ENCODE measurements at regions not wholly inside any gene's neighbourhood (a gene's known extent, or its start where the extent isn't known, plus 50 kb on each side); places are given as distances from the start of the nearest gene placed in this dataset.

GRCh38 chr7:131182446-131183058 is 145.1 kb upstream of the MKLN1 start:
- BruUV-seq (replicated peaks) = no TSS peak
- intact Hi-C loops (cut with micrococcal nuclease; ENCODE audit: unreplicated experiment) = no loop called here
- H3K27me3 ChIP-seq (replicated peaks; ENCODE audit: insufficient read depth, low read depth, low read length, poor library complexity) = no peaks in the 10 kb centered on the region
- no peak for TF ChIP-seq EZH2 (IDR thresholded peaks at IDR 0.05; ENCODE audit: borderline replicate concordance, low read depth, low read length, poor library complexity, severe bottlenecking)
- TF ChIP-seq CTCF (conservative IDR thresholded peaks at IDR 0.05; ENCODE audit: low read depth, low read length) = no peak
- no peaks in the 10 kb centered on the region for H3K4me1 ChIP-seq (ENCODE audit: insufficient read depth, low read length, poor library complexity, severe bottlenecking)
- H3K36me3 ChIP-seq (ENCODE audit: insufficient read depth, low read length, poor library complexity, severe bottlenecking) = no peaks in the 10 kb centered on the region
- ChIA-PET CTCF (no interaction called here), POLR2A (ENCODE audit: low non-redundant PET) (no interaction called here)
- H3K4me3 ChIP-seq (ENCODE audit: low read depth, low read length, poor library complexity, severe bottlenecking) = no peak overlapping the region
- H3K27ac ChIP-seq (ENCODE audit: low read depth, low read length, poor library complexity, severe bottlenecking) = no peak overlapping the region
- H3K9me3 ChIP-seq (ENCODE audit: low read depth, low read length, poor library complexity, severe bottlenecking) = no peaks in the 10 kb centered on the region
- no peak for DNase-seq (ENCODE audit: low spot score)

- no peaks in the 10 kb centered on the region for H3K4me1 ChIP-seq (ENCODE audit: insufficient read depth, low read length, poor library complexity, severe bottlenecking)
- no TSS peak for BruUV-seq (replicated peaks)
- H3K27me3 ChIP-seq (replicated peaks; ENCODE audit: insufficient read depth, low read depth, low read length, poor library complexity) = no peaks in the 10 kb centered on the region
- no peak overlapping the region for H3K4me3 ChIP-seq (ENCODE audit: low read depth, low read length, poor library complexity, severe bottlenecking)
- no peaks in the 10 kb centered on the region for H3K9me3 ChIP-seq (ENCODE audit: low read depth, low read length, poor library complexity, severe bottlenecking)
- no peak for DNase-seq (ENCODE audit: low spot score)
- TF ChIP-seq CTCF (conservative IDR thresholded peaks at IDR 0.05; ENCODE audit: low read depth, low read length) (no peak), EZH2 (IDR thresholded peaks at IDR 0.05; ENCODE audit: borderline replicate concordance, low read depth, low read length, poor library complexity, severe bottlenecking) (no peak)
- ChIA-PET POLR2A (ENCODE audit: low non-redundant PET) (no interaction called here), CTCF (no interaction called here)
- intact Hi-C loops (cut with micrococcal nuclease; ENCODE audit: unreplicated experiment) = no loop called here
- H3K27ac ChIP-seq (ENCODE audit: low read depth, low read length, poor library complexity, severe bottlenecking) = no peak overlapping the region
- no peaks in the 10 kb centered on the region for H3K36me3 ChIP-seq (ENCODE audit: insufficient read depth, low read length, poor library complexity, severe bottlenecking)
Observed at GRCh38 chr7:131183072-131183471, 144.6 kb upstream of the MKLN1 start.

GRCh38 chr7:131183611-131184119 is 144.0 kb upstream of the MKLN1 start:
- H3K27me3 ChIP-seq (replicated peaks; ENCODE audit: insufficient read depth, low read depth, low read length, poor library complexity) = no peaks in the 10 kb centered on the region
- DNase-seq (ENCODE audit: low spot score) = no peak
- POLR2A ChIA-PET (ENCODE audit: low non-redundant PET) = interaction anchor here (0.6 kb wide), 1 partner anchor 1642 kb away, joined by 3 read pairs; no protein-coding TSS in a partner anchor
- no peaks in the 10 kb centered on the region for H3K36me3 ChIP-seq (ENCODE audit: insufficient read depth, low read length, poor library complexity, severe bottlenecking)
- H3K27ac ChIP-seq (ENCODE audit: low read depth, low read length, poor library complexity, severe bottlenecking) = no peak overlapping the region
- H3K4me1 ChIP-seq (ENCODE audit: insufficient read depth, low read length, poor library complexity, severe bottlenecking) = no peaks in the 10 kb centered on the region
- H3K4me3 ChIP-seq (ENCODE audit: low read depth, low read length, poor library complexity, severe bottlenecking) = no peak overlapping the region
- intact Hi-C loops (cut with micrococcal nuclease; ENCODE audit: unreplicated experiment) = no loop called here
- TF ChIP-seq CTCF (conservative IDR thresholded peaks at IDR 0.05; ENCODE audit: low read depth, low read length) (no peak), EZH2 (IDR thresholded peaks at IDR 0.05; ENCODE audit: borderline replicate concordance, low read depth, low read length, poor library complexity, severe bottlenecking) (no peak)
- no TSS peak for BruUV-seq (replicated peaks)
- H3K9me3 ChIP-seq (ENCODE audit: low read depth, low read length, poor library complexity, severe bottlenecking) = no peaks in the 10 kb centered on the region
- CTCF ChIA-PET = no interaction called here

Data from A673 (cell line).